ENCODE measurements at regions not wholly inside any gene's neighbourhood (a gene's known extent, or its start where the extent isn't known, plus 50 kb on each side); places are given as distances from the start of the nearest gene placed in this dataset.

GRCh38 chr12:24527102-24527501 is 421.8 kb downstream of the BCAT1 start:
- TF ChIP-seq CTCF (IDR thresholded peaks at IDR 0.05) (no peak), POLR2A (IDR thresholded peaks at IDR 0.05) (no peak)

Measured in stomach (tissue), 4 donors.